Posterior cingulate gyrus (tissue), 11 donors: ENCODE measurements at regions not wholly inside any gene's neighbourhood (a gene's known extent, or its start where the extent isn't known, plus 50 kb on each side); places are given as distances from the start of the nearest gene placed in this dataset.
A peak's percentile ranks its signal among the peaks of the same experiment; 100 is the strongest.
"Not testable (repeated sequence)": the region's sequence is repeated elsewhere in the genome, so short reads cannot be mapped to it uniquely, and the experiment has no call there.

ENCODE experiments used
- DNase-seq, 10 donors: peaks; one replicate each; pipeline versions ENCODE4 v3.0.0 to v3.0.0-alpha.2; 2020 to 2021; ENCODE audit warnings: mixed read lengths in 3 of 10
- intact Hi-C: fragments of 100-400 bp; cut with DNase I; formaldehyde crosslinking; loops from one replicate; pipeline ENCODE4 v1.15.1; 2023

- intact Hi-C loops: no loop called here
- no peak for DNase-seq
Measured at GRCh38 chr1:71345491-71345890, 264.7 kb upstream of the ZRANB2 start.

- DNase-seq: no peak
- intact Hi-C loops: no loop called here
Measured at GRCh38 chr1:71343686-71344416, 263.0 kb upstream of the ZRANB2 start.

GRCh38 chr1:71339238-71339637 is 258.4 kb upstream of the ZRANB2 start:
- DNase-seq: no peak
- intact Hi-C loops: no loop called here

- no peak for DNase-seq
- intact Hi-C loops: no loop called here
Measured at GRCh38 chr1:71330991-71331390, 250.2 kb upstream of the ZRANB2 start.

- no peak for DNase-seq
- intact Hi-C loops: no loop called here
Measured at GRCh38 chr1:71324671-71325267, 243.9 kb upstream of the ZRANB2 start.

- intact Hi-C loops: no loop called here
- DNase-seq: no peak
Measured at GRCh38 chr1:71312545-71312944, 231.7 kb upstream of the ZRANB2 start.

- intact Hi-C loops: no loop called here
- DNase-seq: no peak
Measured at GRCh38 chr1:71311376-71311775, 230.5 kb upstream of the ZRANB2 start.

GRCh38 chr1:71307451-71307850 is 226.6 kb upstream of the ZRANB2 start:
- intact Hi-C loops: no loop called here
- peak in 6 of 10 donors; percentile 8 to 78 (median 41) for DNase-seq

GRCh38 chr1:71304125-71304524 is 223.3 kb upstream of the ZRANB2 start:
- no peak for DNase-seq
- intact Hi-C loops: no loop called here

GRCh38 chr1:71303617-71304041 is 222.8 kb upstream of the ZRANB2 start:
- DNase-seq: no peak
- intact Hi-C loops: no loop called here

GRCh38 chr1:71298633-71299032 is 217.8 kb upstream of the ZRANB2 start:
- no peak for DNase-seq
- intact Hi-C loops: no loop called here

GRCh38 chr1:71296551-71297134 is 215.8 kb upstream of the ZRANB2 start:
- intact Hi-C loops: no loop called here
- no peak for DNase-seq

- no peak for DNase-seq
- intact Hi-C loops: no loop called here
Measured at GRCh38 chr1:71295350-71295749, 214.5 kb upstream of the ZRANB2 start.

- DNase-seq: no peak
- intact Hi-C loops: no loop called here
Measured at GRCh38 chr1:71294178-71294577, 213.3 kb upstream of the ZRANB2 start.

- intact Hi-C loops: no loop called here
- DNase-seq: no peak
Measured at GRCh38 chr1:71292203-71292602, 211.4 kb upstream of the ZRANB2 start.

GRCh38 chr1:71290506-71291237 is 209.8 kb upstream of the ZRANB2 start:
- intact Hi-C loops: not testable (repeated sequence)
- peak in 2 of 10 donors; percentile 58 to 65 for DNase-seq

- DNase-seq: no peak
- intact Hi-C loops: no loop called here
Measured at GRCh38 chr1:71285529-71285928, 204.7 kb upstream of the ZRANB2 start.

- intact Hi-C loops: no loop called here
- no peak for DNase-seq
Measured at GRCh38 chr1:71276466-71276865, 195.6 kb upstream of the ZRANB2 start.

- DNase-seq: no peak
- intact Hi-C loops: no loop called here
Measured at GRCh38 chr1:71273334-71273733, 192.5 kb upstream of the ZRANB2 start.

GRCh38 chr1:71270394-71270915 is 189.6 kb upstream of the ZRANB2 start:
- no peak for DNase-seq
- intact Hi-C loops: no loop called here

- DNase-seq: no peak
- intact Hi-C loops: no loop called here
Measured at GRCh38 chr1:71269818-71270217, 189.0 kb upstream of the ZRANB2 start.
